GM18511 (cell line): ENCODE measurements at regions not wholly inside any gene's neighbourhood (a gene's known extent, or its start where the extent isn't known, plus 50 kb on each side); places are given as distances from the start of the nearest gene placed in this dataset.

Source experiments
- ATAC-seq: cut with Tn5 transposase; IDR thresholded peaks from one replicate; pipeline ENCODE4 v1.9.1; 2021; ENCODE audit warnings: mild to moderate bottlenecking, moderate library complexity; ENCODE audit not compliant: unreplicated experiment

- ATAC-seq, result no peak
These were observed 146.5 kb upstream of the PUDP start for GRCh38 chrX:7294483-7294882.

GRCh38 chrX:7286168-7286837 is 138.3 kb upstream of the PUDP start:
- no peak for ATAC-seq

- ATAC-seq, result no peak
These were observed 137.8 kb upstream of the PUDP start for GRCh38 chrX:7285765-7286164.

- no peak for ATAC-seq
These were observed 135.8 kb upstream of the PUDP start for GRCh38 chrX:7283741-7284140.

GRCh38 chrX:7280520-7280919 is 132.6 kb upstream of the PUDP start:
- ATAC-seq, result no peak

- ATAC-seq, result no peak
These were observed 124.4 kb upstream of the PUDP start for GRCh38 chrX:7272346-7272745.

- no peak for ATAC-seq
These were observed 123.0 kb upstream of the PUDP start for GRCh38 chrX:7270933-7271332.

GRCh38 chrX:7269991-7270390 is 122.0 kb upstream of the PUDP start:
- no peak for ATAC-seq

GRCh38 chrX:7269589-7269988 is 121.6 kb upstream of the PUDP start:
- ATAC-seq, result no peak

- ATAC-seq, result no peak
These were observed 118.3 kb upstream of the PUDP start for GRCh38 chrX:7266288-7266687.

- peak; percentile 23 for ATAC-seq
These were observed 116.4 kb upstream of the PUDP start for GRCh38 chrX:7264399-7264798.

GRCh38 chrX:7263961-7264360 is 116.0 kb upstream of the PUDP start:
- no peak for ATAC-seq

GRCh38 chrX:7263330-7263729 is 115.4 kb upstream of the PUDP start:
- ATAC-seq, result no peak

- no peak for ATAC-seq
These were observed 114.6 kb upstream of the PUDP start for GRCh38 chrX:7262551-7262950.

GRCh38 chrX:7261672-7262332 is 113.8 kb upstream of the PUDP start:
- ATAC-seq, result peak; percentile 96

GRCh38 chrX:7254144-7254543 is 106.2 kb upstream of the PUDP start:
- no peak for ATAC-seq

GRCh38 chrX:7253565-7253964 is 105.6 kb upstream of the PUDP start:
- ATAC-seq, result no peak

GRCh38 chrX:7252013-7252610 is 104.2 kb upstream of the PUDP start:
- ATAC-seq, result peak; percentile 65

- ATAC-seq, result no peak
These were observed 99.4 kb upstream of the PUDP start for GRCh38 chrX:7247346-7247745.

GRCh38 chrX:7244405-7244804 is 96.5 kb upstream of the PUDP start:
- ATAC-seq, result no peak

- ATAC-seq, result peak; percentile 98
These were observed 94.7 kb upstream of the PUDP start for GRCh38 chrX:7242613-7243012.

- no peak for ATAC-seq
These were observed 93.0 kb upstream of the PUDP start for GRCh38 chrX:7240929-7241328.
